MCF 10A (cell line): ENCODE measurements at regions not wholly inside any gene's neighbourhood (a gene's known extent, or its start where the extent isn't known, plus 50 kb on each side); places are given as distances from the start of the nearest gene placed in this dataset.

ENCODE experiments used
- BruUV-seq: library from RNA; stranded (reverse); fragments of 400-500 nt; replicated peaks from 2 replicates; lab custom pipeline; 2021; lab: Mats Ljungman, UMichigan
- CTCF ChIA-PET: fragments of 300-600 bp; sonication (Branson Sonifier 250); formaldehyde crosslinking; extraction: SDS; loops from one replicate; lab custom pipeline; 2021; ENCODE audit warnings: antibody characterized with exemption, inconsistent platforms; lab: Yijun Ruan, JAX
- POLR2A ChIA-PET: fragments of 300-600, 350-650 bp; sonication (Branson Sonifier 250); formaldehyde crosslinking; extraction: SDS; loops from one replicate; lab custom pipeline; 2020; ENCODE audit warnings: antibody characterized with exemption, inconsistent platforms; lab: Yijun Ruan, JAX
- DNase-seq: peaks from one replicate; pipeline ENCODE4 v3.0.0-alpha.2; 2018; ENCODE audit not compliant: unreplicated experiment
- H3K27ac Mint-ChIP-seq: one replicate; pipeline ENCODE4 v1.8.0; 2022; ENCODE audit warnings: mild to moderate bottlenecking, low read depth, mixed read lengths; ENCODE audit not compliant: unreplicated experiment
- H3K27me3 Mint-ChIP-seq: one replicate; pipeline ENCODE4 v1.8.0; 2022; ENCODE audit warnings: mixed read lengths; ENCODE audit not compliant: insufficient read depth, unreplicated experiment
- H3K36me3 Mint-ChIP-seq: one replicate; pipeline ENCODE4 v1.8.0; 2022; ENCODE audit warnings: mild to moderate bottlenecking, moderate library complexity, mixed read lengths; ENCODE audit not compliant: insufficient read depth, unreplicated experiment
- H3K4me1 Mint-ChIP-seq: one replicate; pipeline ENCODE4 v1.8.0; 2022; ENCODE audit warnings: mixed read lengths; ENCODE audit not compliant: insufficient read depth, unreplicated experiment
- H3K4me3 Mint-ChIP-seq: one replicate; pipeline ENCODE4 v1.8.0; 2022; ENCODE audit warnings: mild to moderate bottlenecking, moderate library complexity, mixed read lengths; ENCODE audit not compliant: unreplicated experiment
- H3K9me3 Mint-ChIP-seq: one replicate; pipeline ENCODE4 v1.8.0; 2022; ENCODE audit warnings: mixed read lengths; ENCODE audit not compliant: unreplicated experiment
- CTCF ChIP-seq: fragments of 200-600 bp; IDR thresholded peaks from one replicate; pipeline ENCODE4 v1.8.0; 2022; ENCODE audit warnings: antibody characterized with exemption, mild to moderate bottlenecking; ENCODE audit not compliant: unreplicated experiment
- intact Hi-C: fragments of 100-400 bp; cut with micrococcal nuclease; formaldehyde crosslinking; loops from 2 replicates; pipeline ENCODE4 v1.14.1; 2022

DNA sequence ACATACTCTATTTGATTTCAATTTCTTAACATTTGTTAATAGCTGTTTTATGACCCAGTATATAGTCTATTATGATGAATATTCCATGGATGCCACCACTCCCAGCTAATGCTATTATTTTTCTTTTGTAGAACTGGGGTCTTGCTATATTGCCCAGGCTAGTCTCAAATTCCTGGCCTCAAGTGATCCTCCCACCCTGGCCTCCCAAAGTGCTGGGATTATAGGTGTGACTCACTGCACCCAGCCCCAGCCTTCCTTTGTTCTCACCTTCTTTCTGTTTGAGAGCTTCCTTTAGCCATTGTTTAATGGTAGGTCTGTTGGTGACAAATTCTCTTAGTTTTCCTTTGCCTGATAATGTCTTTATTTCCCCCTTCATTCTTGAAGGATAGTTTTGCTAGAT lies 52.9 kb upstream of the AMOTL1 start:
- ChIA-PET CTCF (interaction anchor here (0.7 to 1.5 kb wide), 5 partner anchors 8 to 93 kb away, joined by 3 to 6 read pairs (median 3); no protein-coding TSS in a partner anchor), POLR2A (interaction anchor here (0.6 to 1.6 kb wide), 5 partner anchors 9 to 127 kb away, joined by 3 to 8 read pairs (median 3); partner anchors contain the start of gene AMOTL1)
- no TSS peak for BruUV-seq
- Mint-ChIP-seq H3K9me3 (peaks cover 7% of the 10 kb centered on the region), H3K4me3 (no peak overlapping the region), H3K4me1 (no peaks in the 10 kb centered on the region), H3K27me3 (no peaks in the 10 kb centered on the region), H3K36me3 (peaks cover 4% of the 10 kb centered on the region), H3K27ac (no peak overlapping the region)
- intact Hi-C loops, result no loop called here
- no peak for DNase-seq
- no peak for TF ChIP-seq CTCF

- no peak for DNase-seq
- no peak for TF ChIP-seq CTCF
- intact Hi-C loops, result no loop called here
- ChIA-PET CTCF (interaction anchor here (0.9 kb wide), 1 partner anchor 95 kb away, joined by 3 read pairs; no protein-coding TSS in a partner anchor), POLR2A (interaction anchor here (0.7 to 1.3 kb wide), 2 partner anchors 11 to 12 kb away, joined by 3 read pairs; no protein-coding TSS in a partner anchor)
- H3K36me3 Mint-ChIP-seq, result peaks cover 8% of the 10 kb centered on the region
- no TSS peak for BruUV-seq
- no peak overlapping the region for H3K27ac Mint-ChIP-seq
- no peaks in the 10 kb centered on the region for H3K27me3 Mint-ChIP-seq
- peaks cover 10% of the 10 kb centered on the region for H3K4me1 Mint-ChIP-seq
- H3K9me3 Mint-ChIP-seq, result peaks cover 7% of the 10 kb centered on the region
- H3K4me3 Mint-ChIP-seq, result no peak overlapping the region
Measured at GRCh38 chr11:94717667-94718066, 50.5 kb upstream of the AMOTL1 start.
